NOMO-1 treated with DMSO at 0.1 percent for 48 hours (cell line): ENCODE measurements at regions not wholly inside any gene's neighbourhood (a gene's known extent, or its start where the extent isn't known, plus 50 kb on each side); places are given as distances from the start of the nearest gene placed in this dataset.
"Not testable (repeated sequence)": the region's sequence is repeated elsewhere in the genome, so short reads cannot be mapped to it uniquely, and the experiment has no call there.

Source experiments
- DNase-seq: peaks from one replicate; lab custom pipeline; 2025; ENCODE audit not compliant: unreplicated experiment; lab: John Stamatoyannopoulos, UW

- no peak for DNase-seq
These were observed 185.9 kb upstream of the SPHKAP start for GRCh38 chr2:228367356-228367755.

- no peak for DNase-seq
These were observed 178.0 kb upstream of the SPHKAP start for GRCh38 chr2:228359473-228359872.

GRCh38 chr2:228355897-228356296 lies 174.4 kb upstream of the SPHKAP start:
- DNase-seq: no peak

GRCh38 chr2:228352980-228353379 lies 171.5 kb upstream of the SPHKAP start:
- DNase-seq: not testable (repeated sequence)

GRCh38 chr2:228352048-228352447 lies 170.6 kb upstream of the SPHKAP start:
- no peak for DNase-seq

GRCh38 chr2:228348516-228349064 lies 167.1 kb upstream of the SPHKAP start:
- no peak for DNase-seq

- DNase-seq: no peak
These were observed 163.0 kb upstream of the SPHKAP start for GRCh38 chr2:228344531-228344930.

GRCh38 chr2:228339525-228339924 lies 158.0 kb upstream of the SPHKAP start:
- DNase-seq: no peak

GRCh38 chr2:228334180-228334579 lies 152.7 kb upstream of the SPHKAP start:
- DNase-seq: no peak

GRCh38 chr2:228329282-228329681 lies 147.8 kb upstream of the SPHKAP start:
- DNase-seq: no peak

GRCh38 chr2:228321015-228321414 lies 139.5 kb upstream of the SPHKAP start:
- no peak for DNase-seq

- no peak for DNase-seq
These were observed 136.7 kb upstream of the SPHKAP start for GRCh38 chr2:228318218-228318617.

GRCh38 chr2:228312172-228312571 lies 130.7 kb upstream of the SPHKAP start:
- DNase-seq: no peak

- no peak for DNase-seq
These were observed 122.5 kb upstream of the SPHKAP start for GRCh38 chr2:228303960-228304359.

GRCh38 chr2:228283491-228284171 lies 102.1 kb upstream of the SPHKAP start:
- DNase-seq: no peak

- DNase-seq: no peak
These were observed 100.9 kb upstream of the SPHKAP start for GRCh38 chr2:228282376-228282775.

GRCh38 chr2:228273159-228273558 lies 91.7 kb upstream of the SPHKAP start:
- DNase-seq: no peak

- no peak for DNase-seq
These were observed 87.9 kb upstream of the SPHKAP start for GRCh38 chr2:228269351-228269750.

- DNase-seq: no peak
These were observed 87.3 kb upstream of the SPHKAP start for GRCh38 chr2:228268756-228269155.

GRCh38 chr2:228268301-228268700 lies 86.8 kb upstream of the SPHKAP start:
- DNase-seq: no peak

GRCh38 chr2:228263156-228263555 lies 81.7 kb upstream of the SPHKAP start:
- no peak for DNase-seq

GRCh38 chr2:228261546-228261945 lies 80.1 kb upstream of the SPHKAP start:
- no peak for DNase-seq

GRCh38 chr2:228257379-228257778 lies 75.9 kb upstream of the SPHKAP start:
- no peak for DNase-seq
